ENCODE measurements at regions not wholly inside any gene's neighbourhood (a gene's known extent, or its start where the extent isn't known, plus 50 kb on each side); places are given as distances from the start of the nearest gene placed in this dataset.

DNA sequence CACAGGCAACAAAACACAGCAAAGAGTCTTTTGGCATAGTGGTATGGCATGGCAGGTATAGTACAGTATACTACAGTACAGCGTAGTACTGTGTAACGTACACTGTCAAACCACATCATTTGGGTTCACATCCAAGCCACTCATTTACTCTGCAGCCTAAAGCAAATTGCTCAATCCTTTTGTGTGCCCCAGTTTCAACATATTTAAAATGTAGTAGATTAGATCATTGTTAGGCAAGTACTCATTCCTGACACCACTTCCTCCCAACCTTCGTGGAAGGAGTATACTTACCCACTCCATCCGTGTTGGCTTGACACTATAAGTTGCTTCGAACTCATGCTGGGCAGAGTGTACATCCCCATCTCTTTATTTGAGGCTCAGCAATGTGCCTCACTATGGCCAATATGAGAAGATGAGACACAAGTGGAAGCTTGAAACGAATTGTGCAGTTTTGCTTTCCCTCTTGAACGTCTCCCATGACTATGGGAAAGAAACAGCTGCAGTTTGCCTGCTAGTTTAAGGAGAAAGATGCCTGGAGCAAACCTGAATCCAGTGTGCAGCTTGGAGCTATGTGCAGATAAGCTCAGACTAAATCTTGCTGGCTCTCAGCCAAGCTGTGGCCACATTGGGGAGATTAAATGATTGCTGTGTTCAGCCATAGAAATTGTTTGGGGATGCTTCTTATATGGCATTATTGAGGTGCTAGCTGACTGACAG is 85.7 kb upstream of the TBL1X start:
- H3K4me3 ChIP-seq (ENCODE audit: low read depth, low read length): no peak overlapping the region
- TF ChIP-seq, protein P1, sequence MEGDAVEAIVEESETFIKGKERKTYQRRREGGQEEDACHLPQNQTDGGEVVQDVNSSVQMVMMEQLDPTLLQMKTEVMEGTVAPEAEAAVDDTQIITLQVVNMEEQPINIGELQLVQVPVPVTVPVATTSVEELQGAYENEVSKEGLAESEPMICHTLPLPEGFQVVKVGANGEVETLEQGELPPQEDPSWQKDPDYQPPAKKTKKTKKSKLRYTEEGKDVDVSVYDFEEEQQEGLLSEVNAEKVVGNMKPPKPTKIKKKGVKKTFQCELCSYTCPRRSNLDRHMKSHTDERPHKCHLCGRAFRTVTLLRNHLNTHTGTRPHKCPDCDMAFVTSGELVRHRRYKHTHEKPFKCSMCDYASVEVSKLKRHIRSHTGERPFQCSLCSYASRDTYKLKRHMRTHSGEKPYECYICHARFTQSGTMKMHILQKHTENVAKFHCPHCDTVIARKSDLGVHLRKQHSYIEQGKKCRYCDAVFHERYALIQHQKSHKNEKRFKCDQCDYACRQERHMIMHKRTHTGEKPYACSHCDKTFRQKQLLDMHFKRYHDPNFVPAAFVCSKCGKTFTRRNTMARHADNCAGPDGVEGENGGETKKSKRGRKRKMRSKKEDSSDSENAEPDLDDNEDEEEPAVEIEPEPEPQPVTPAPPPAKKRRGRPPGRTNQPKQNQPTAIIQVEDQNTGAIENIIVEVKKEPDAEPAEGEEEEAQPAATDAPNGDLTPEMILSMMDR (IDR thresholded peaks at IDR 0.05; ENCODE audit: borderline replicate concordance, insufficient read depth, low read depth, low read length): no peak

DNA sequence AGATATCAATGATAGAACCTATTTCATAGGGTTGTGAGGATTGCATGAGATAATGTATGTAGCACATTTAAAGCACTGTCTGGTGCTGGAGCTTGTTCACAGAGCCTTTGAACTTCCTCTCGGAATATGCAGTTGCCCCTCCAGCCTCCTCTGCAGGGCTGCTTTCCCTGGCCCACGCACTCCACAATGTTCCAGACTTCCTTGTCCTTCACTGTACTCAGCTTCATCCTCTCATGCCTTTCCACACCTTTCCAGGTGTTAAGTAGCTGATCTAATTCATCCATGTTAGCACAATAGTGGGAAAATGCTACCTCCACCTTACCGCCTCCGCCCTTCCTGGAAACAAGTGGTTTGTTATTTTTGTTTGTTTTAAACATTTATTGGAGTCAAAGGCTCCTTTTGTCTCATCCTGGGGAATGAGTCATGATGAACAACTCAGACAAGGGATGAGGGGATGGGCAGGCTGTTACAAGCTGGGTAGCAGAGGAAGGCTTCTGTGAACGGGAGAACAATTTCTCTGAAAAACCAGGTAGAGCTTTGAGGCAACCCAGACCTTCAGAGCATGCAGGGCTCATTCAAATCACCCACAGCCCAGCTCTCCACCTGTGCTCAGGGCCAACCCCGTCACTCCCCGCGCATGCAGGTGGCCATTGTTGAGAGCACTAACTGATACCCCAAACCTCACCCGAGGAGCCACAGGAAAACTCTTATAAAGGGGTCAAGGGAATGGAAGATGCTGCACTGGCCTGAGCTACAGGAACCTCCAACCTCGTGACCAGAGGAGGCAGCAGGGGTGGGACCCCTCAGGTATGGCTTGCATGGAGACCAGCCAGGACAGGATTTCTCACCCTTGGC is 84.9 kb upstream of the TBL1X start:
- no peak overlapping the region for H3K4me3 ChIP-seq (ENCODE audit: low read depth, low read length)
- TF ChIP-seq, protein P1 (IDR thresholded peaks at IDR 0.05; ENCODE audit: borderline replicate concordance, insufficient read depth, low read depth, low read length): no peak

DNA sequence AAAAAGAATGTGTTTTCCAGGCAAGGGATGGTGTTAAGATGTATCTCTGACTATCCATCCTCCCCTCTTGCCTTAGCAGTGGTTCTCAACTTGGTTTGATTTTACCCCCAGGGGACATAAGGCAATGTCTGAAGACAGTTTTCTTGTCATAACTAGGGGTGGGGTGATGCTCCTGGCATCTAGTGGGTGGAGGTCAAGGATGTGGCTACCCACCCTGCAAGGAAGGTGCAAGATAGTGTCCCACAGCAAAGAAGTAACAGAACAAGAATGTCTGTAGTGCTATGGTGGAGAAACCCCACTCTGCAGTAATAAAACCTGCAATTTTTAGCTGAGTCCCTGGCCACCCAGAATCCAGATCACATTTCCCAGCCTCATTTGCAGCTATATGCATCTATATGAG is 81.2 kb upstream of the TBL1X start:
- H3K4me3 ChIP-seq (ENCODE audit: low read depth, low read length): no peak overlapping the region
- TF ChIP-seq, protein P1 (IDR thresholded peaks at IDR 0.05; ENCODE audit: borderline replicate concordance, insufficient read depth, low read depth, low read length): no peak

DNA sequence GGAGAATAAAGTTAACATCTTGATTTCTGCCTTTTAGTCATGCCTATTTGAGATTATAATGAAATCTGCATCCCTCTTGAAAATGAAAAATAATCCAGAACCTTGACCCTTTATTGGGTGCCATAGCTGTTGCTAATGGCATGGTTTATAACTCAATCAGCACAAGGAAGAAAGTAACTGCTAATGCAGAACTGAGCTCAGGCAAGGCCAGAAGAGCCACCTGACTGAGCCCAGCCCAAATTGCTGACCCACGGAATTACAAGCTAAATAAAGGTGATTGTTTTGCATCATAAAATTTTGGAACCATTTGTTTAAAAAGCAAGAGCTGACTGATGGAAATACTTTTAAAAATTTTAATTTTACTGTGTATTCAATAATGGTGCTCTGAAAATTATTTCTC is 76.4 kb upstream of the TBL1X start:
- no peak overlapping the region for H3K4me3 ChIP-seq (ENCODE audit: low read depth, low read length)
- TF ChIP-seq, protein P1 (IDR thresholded peaks at IDR 0.05; ENCODE audit: borderline replicate concordance, insufficient read depth, low read depth, low read length): no peak

DNA sequence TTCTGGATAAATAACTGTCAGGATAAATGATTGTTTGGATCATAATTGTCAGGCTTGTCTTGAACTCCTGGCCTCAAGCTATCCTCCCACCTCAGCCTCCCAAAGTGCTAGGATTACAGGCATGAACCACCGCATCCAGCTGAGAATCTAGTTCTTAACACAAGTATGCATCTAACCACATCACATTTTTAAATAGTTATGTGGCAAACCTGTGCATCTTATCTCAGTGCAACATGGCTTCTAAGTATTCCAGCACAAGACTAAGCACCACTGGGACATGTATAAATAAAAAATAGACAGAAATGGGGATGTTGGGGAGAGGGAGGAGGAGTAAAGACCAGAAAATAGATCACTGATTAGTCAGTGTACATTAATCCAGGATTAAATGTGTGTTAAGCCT is 74.7 kb upstream of the TBL1X start:
- no peak overlapping the region for H3K4me3 ChIP-seq (ENCODE audit: low read depth, low read length)
- TF ChIP-seq, protein P1 (IDR thresholded peaks at IDR 0.05; ENCODE audit: borderline replicate concordance, insufficient read depth, low read depth, low read length): no peak

DNA sequence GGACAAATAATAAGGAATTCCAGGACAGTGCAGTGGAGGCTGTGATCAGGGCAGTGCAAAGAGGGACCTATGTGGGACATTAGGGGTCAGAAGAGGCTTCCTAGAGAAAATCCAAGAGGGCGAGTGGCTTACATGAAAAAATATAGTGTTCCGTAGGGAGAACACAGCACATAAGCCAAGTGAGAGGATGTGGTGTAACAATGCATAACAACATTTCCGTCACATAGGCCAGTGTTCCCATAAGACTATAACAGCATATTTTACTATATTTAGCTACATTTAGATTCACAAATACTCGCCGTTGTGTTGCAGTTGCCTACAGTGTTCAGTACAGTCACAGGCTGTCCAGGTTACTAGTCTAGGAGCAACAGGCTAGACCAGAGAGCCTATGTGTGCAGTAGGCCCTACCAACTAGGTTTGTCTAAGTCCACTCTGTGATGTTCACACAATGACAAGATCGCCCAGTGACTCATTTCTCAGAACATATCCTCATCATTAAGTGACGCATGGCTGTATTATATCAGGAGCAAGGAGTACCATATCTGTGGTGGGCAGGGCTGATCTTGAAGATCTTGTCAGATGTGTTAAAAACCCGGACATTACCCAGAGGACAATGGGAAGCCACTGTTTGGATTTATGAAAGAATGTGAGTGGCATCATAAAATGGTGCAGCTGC is 74.0 kb upstream of the TBL1X start:
- TF ChIP-seq, protein P1 (IDR thresholded peaks at IDR 0.05; ENCODE audit: borderline replicate concordance, insufficient read depth, low read depth, low read length): no peak
- H3K4me3 ChIP-seq (ENCODE audit: low read depth, low read length): no peak overlapping the region

Measured in GM12875 (cell line).